ENCODE measurements at regions not wholly inside any gene's neighbourhood (a gene's known extent, or its start where the extent isn't known, plus 50 kb on each side); places are given as distances from the start of the nearest gene placed in this dataset.

- no peak overlapping the region for H3K4me3 Mint-ChIP-seq (ENCODE audit: unreplicated experiment)
- no peaks in the 10 kb centered on the region for H3K36me3 Mint-ChIP-seq (ENCODE audit: low read depth, unreplicated experiment)
- no peaks in the 10 kb centered on the region for H3K9me3 Mint-ChIP-seq (ENCODE audit: unreplicated experiment)
- H3K27me3 Mint-ChIP-seq (ENCODE audit: unreplicated experiment): peaks cover 5% of the 10 kb centered on the region
- no peak overlapping the region for H3K27ac Mint-ChIP-seq (ENCODE audit: unreplicated experiment)
- no peak for TF ChIP-seq CTCF (IDR thresholded peaks at IDR 0.05; ENCODE audit: unreplicated experiment)
- no peaks in the 10 kb centered on the region for H3K4me1 Mint-ChIP-seq (ENCODE audit: unreplicated experiment)
- DNase-seq (ENCODE audit: low spot score): no peak
Observed at GRCh38 chr2:126766295-126766968, 110.5 kb downstream of the GYPC start.

- no peak for TF ChIP-seq CTCF (IDR thresholded peaks at IDR 0.05; ENCODE audit: unreplicated experiment)
- H3K9me3 Mint-ChIP-seq (ENCODE audit: unreplicated experiment): no peaks in the 10 kb centered on the region
Observed at GRCh38 chr2:126766969-126767296, 111.0 kb downstream of the GYPC start.

GRCh38 chr2:126769118-126769517 is 113.2 kb downstream of the GYPC start:
- no peak for DNase-seq (ENCODE audit: low spot score)
- peaks cover 5% of the 10 kb centered on the region for H3K27me3 Mint-ChIP-seq (ENCODE audit: unreplicated experiment)

More at GRCh38 chr2:126766969-126767296, 111.0 kb downstream of the GYPC start:
- H3K27ac Mint-ChIP-seq (ENCODE audit: unreplicated experiment): no peak overlapping the region
- no peak overlapping the region for H3K4me3 Mint-ChIP-seq (ENCODE audit: unreplicated experiment)
- H3K4me1 Mint-ChIP-seq (ENCODE audit: unreplicated experiment): no peaks in the 10 kb centered on the region
- H3K36me3 Mint-ChIP-seq (ENCODE audit: low read depth, unreplicated experiment): no peaks in the 10 kb centered on the region
- DNase-seq (ENCODE audit: low spot score): no peak
- peaks cover 5% of the 10 kb centered on the region for H3K27me3 Mint-ChIP-seq (ENCODE audit: unreplicated experiment)

DNA sequence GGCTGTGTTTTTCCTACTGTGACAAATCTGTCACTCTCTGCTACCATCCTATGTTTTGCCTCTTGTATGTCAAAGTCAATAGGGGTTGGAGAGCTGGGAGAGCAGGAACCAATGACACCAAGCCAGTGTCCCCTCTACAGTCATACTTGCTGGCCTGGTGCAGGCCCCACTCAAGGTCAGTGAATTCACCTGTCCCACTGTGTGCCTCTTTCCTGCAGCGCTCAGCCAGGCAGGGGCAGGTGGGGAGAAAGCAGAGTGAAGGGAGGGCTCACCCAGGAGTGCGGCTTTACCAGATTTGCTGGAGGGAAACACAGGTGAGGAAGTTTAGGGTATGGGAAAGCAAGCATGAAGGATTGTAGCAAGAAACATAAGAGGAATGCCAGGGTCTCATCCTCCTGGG is 114.5 kb downstream of the GYPC start:
- no peaks in the 10 kb centered on the region for H3K36me3 Mint-ChIP-seq (ENCODE audit: low read depth, unreplicated experiment)
- H3K27ac Mint-ChIP-seq (ENCODE audit: unreplicated experiment): no peak overlapping the region
- TF ChIP-seq CTCF (IDR thresholded peaks at IDR 0.05; ENCODE audit: unreplicated experiment): no peak
- no peaks in the 10 kb centered on the region for H3K4me1 Mint-ChIP-seq (ENCODE audit: unreplicated experiment)
- DNase-seq (ENCODE audit: low spot score): no peak
- peaks cover 5% of the 10 kb centered on the region for H3K27me3 Mint-ChIP-seq (ENCODE audit: unreplicated experiment)
- no peak overlapping the region for H3K4me3 Mint-ChIP-seq (ENCODE audit: unreplicated experiment)
- H3K9me3 Mint-ChIP-seq (ENCODE audit: unreplicated experiment): no peaks in the 10 kb centered on the region

More at GRCh38 chr2:126769118-126769517, 113.2 kb downstream of the GYPC start:
- no peak overlapping the region for H3K4me3 Mint-ChIP-seq (ENCODE audit: unreplicated experiment)
- no peak overlapping the region for H3K27ac Mint-ChIP-seq (ENCODE audit: unreplicated experiment)
- no peaks in the 10 kb centered on the region for H3K9me3 Mint-ChIP-seq (ENCODE audit: unreplicated experiment)
- H3K36me3 Mint-ChIP-seq (ENCODE audit: low read depth, unreplicated experiment): no peaks in the 10 kb centered on the region
- no peaks in the 10 kb centered on the region for H3K4me1 Mint-ChIP-seq (ENCODE audit: unreplicated experiment)
- no peak for TF ChIP-seq CTCF (IDR thresholded peaks at IDR 0.05; ENCODE audit: unreplicated experiment)

DNA sequence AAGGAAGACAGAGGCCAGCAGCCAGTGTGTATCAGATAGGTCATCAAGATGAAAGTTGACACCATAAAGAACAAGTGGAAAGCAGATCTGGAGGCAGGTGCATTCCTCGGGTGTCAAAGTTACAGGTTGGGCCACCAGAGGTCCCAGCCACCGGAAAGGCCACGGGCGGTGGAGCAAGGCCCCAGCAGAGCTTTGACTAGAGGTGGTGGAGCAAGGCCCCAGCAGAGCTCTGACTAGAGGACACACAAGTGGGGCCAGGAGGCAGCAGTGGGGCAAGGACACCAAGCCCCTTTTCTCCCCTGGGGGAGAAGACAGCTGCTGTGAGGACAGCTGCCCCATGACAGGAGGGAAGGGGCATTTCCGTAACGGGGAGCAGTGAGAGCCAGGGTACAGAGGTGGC is 115.1 kb downstream of the GYPC start:
- no peaks in the 10 kb centered on the region for H3K9me3 Mint-ChIP-seq (ENCODE audit: unreplicated experiment)
- peaks cover 9% of the 10 kb centered on the region for H3K27me3 Mint-ChIP-seq (ENCODE audit: unreplicated experiment)
- no peak for DNase-seq (ENCODE audit: low spot score)

More for the DNA sequence above, 115.1 kb downstream of the GYPC start:
- Mint-ChIP-seq H3K36me3 (ENCODE audit: low read depth, unreplicated experiment) (peaks cover 5% of the 10 kb centered on the region), H3K4me3 (ENCODE audit: unreplicated experiment) (no peak overlapping the region), H3K4me1 (ENCODE audit: unreplicated experiment) (peaks cover 4% of the 10 kb centered on the region), H3K27ac (ENCODE audit: unreplicated experiment) (no peak overlapping the region)
- no peak for TF ChIP-seq CTCF (IDR thresholded peaks at IDR 0.05; ENCODE audit: unreplicated experiment)
